MM.1S (cell line): ENCODE measurements at regions not wholly inside any gene's neighbourhood (a gene's known extent, or its start where the extent isn't known, plus 50 kb on each side); places are given as distances from the start of the nearest gene placed in this dataset.

Experiments used
- EZH2 ChIP-seq: fragments of 300-600 bp; sonication (generic); optimal IDR thresholded peaks from 2 replicates; pipeline ENCODE3; 2017; ENCODE audit warnings: low read depth, mild to moderate bottlenecking, antibody characterized with exemption, low read length, mixed read lengths
- EZH2phosphoT487 ChIP-seq: fragments of 300-600 bp; sonication (generic); IDR thresholded peaks from 2 replicates; pipeline ENCODE4 v1.6.1; 2018; ENCODE audit warnings: antibody characterized with exemption, low read length
- TF ChIP-seq, protein P1 (sequence below): fragments of 300-600 bp; sonication (generic); IDR thresholded peaks from 2 replicates; pipeline ENCODE4 v1.5.1; 2016; ENCODE audit warnings: antibody characterized with exemption, low read length, mixed read lengths

DNA sequence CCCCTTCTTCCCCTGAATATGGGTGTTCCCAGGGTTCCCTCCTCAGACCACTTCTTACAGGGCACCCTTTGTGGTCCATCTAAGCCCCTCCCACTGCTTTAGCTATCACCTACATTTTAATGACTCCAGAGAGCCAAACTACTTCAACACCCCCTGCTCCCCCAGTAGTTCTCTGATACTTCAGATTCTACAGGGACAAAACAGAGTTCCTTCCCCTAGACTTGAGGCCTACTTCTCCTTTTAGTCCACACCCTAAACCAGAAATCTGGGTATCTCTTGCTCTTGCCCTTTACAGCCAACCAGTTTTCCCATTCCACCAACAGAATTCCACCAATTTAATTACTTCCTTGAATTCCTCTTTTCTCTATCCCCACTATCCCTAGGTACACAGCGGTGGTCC, 107.2 kb downstream of the KCNRG start:
- TF ChIP-seq, protein P1, sequence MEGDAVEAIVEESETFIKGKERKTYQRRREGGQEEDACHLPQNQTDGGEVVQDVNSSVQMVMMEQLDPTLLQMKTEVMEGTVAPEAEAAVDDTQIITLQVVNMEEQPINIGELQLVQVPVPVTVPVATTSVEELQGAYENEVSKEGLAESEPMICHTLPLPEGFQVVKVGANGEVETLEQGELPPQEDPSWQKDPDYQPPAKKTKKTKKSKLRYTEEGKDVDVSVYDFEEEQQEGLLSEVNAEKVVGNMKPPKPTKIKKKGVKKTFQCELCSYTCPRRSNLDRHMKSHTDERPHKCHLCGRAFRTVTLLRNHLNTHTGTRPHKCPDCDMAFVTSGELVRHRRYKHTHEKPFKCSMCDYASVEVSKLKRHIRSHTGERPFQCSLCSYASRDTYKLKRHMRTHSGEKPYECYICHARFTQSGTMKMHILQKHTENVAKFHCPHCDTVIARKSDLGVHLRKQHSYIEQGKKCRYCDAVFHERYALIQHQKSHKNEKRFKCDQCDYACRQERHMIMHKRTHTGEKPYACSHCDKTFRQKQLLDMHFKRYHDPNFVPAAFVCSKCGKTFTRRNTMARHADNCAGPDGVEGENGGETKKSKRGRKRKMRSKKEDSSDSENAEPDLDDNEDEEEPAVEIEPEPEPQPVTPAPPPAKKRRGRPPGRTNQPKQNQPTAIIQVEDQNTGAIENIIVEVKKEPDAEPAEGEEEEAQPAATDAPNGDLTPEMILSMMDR = no peak
- TF ChIP-seq EZH2 = no peak
- TF ChIP-seq EZH2phosphoT487 = no peak
